ENCODE measurements at regions not wholly inside any gene's neighbourhood (a gene's known extent, or its start where the extent isn't known, plus 50 kb on each side); places are given as distances from the start of the nearest gene placed in this dataset.

- TF ChIP-seq EZH2 (IDR thresholded peaks at IDR 0.05; ENCODE audit: borderline replicate concordance, low read length), result no peak
- no peak for TF ChIP-seq CTCF (IDR thresholded peaks at IDR 0.05; ENCODE audit: low read length)
Observed at GRCh38 chr6:126820634-126821033, 297.8 kb upstream of the RSPO3 start.

Data from OCI-LY1 (cell line).